Gastrocnemius medialis (tissue), 4 donors: ENCODE measurements at regions not wholly inside any gene's neighbourhood (a gene's known extent, or its start where the extent isn't known, plus 50 kb on each side); places are given as distances from the start of the nearest gene placed in this dataset.

Experiments used
- CTCF ChIP-seq, 5 experiments: fragments of 450-650 bp in 3 of 5; fragments of 200-600 bp in 2 of 5; sonication (generic) in 2 of 5; IDR thresholded peaks in 4 of 5; conservative IDR thresholded peaks in 1 of 5; 1 replicate in 4 of 5; 2 replicates in 1 of 5; pipeline ENCODE4 v1.5.1; 2016 to 2019; ENCODE audit warnings: antibody characterized with exemption in 5 of 5, mild to moderate bottlenecking in 3 of 5, moderate library complexity in 3 of 5
- POLR2A ChIP-seq, 2 donors: fragments of 450-650 bp; IDR thresholded peaks; one replicate each; pipeline ENCODE4 v1.6.1; 2017; ENCODE audit warnings: antibody characterized with exemption in 2 of 2, mild to moderate bottlenecking in 2 of 2, moderate library complexity in 2 of 2

DNA sequence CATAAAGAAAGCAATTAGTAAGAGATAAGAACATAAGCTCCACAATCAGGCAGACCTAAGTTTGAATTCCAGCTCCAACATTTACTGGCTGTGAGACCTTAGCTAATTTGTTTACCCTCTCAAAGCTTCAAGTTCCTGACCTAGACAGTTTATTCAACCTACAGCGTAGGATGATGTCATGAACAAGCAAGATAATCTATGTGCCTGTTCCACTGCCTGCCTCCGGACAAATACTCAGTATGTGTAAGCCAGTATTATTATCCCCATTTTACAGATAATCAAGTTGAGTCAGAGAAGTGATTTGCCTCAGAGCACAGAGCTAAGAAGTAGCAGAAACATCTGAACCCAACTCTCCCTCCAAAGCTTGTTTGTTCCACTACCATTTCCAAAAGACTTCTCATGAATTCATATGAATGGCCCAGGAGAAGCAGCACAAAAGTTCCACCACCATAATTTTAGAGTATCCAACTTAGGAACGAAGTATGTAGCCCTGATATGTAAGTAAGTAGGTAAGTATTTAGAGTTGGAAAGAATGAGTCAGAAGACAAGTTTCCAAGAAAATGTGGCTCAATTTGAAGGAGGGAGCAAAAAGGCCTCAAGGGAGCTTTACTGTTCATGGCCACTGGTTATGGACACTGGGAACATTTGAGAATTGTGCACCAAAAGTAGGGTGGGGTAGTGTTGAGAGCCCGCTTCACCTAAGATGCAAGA lies 398.2 kb downstream of the NFIB start:
- TF ChIP-seq CTCF (IDR thresholded peaks at IDR 0.05 in 4 of 5, conservative IDR thresholded peaks at IDR 0.05 in 1 of 5) (no peak), POLR2A (IDR thresholded peaks at IDR 0.05) (no peak)
